CD4-positive, alpha-beta T cell treated with Interleukin-4 for 1 hour (primary cell): ENCODE measurements at regions not wholly inside any gene's neighbourhood (a gene's known extent, or its start where the extent isn't known, plus 50 kb on each side); places are given as distances from the start of the nearest gene placed in this dataset.
"Not testable (repeated sequence)": the region's sequence is repeated elsewhere in the genome, so short reads cannot be mapped to it uniquely, and the experiment has no call there.

Source experiments
- DNase-seq, 2 donors: peaks; one replicate each; pipeline ENCODE4 v3.0.0-alpha.2; 2020 to 2022

DNA sequence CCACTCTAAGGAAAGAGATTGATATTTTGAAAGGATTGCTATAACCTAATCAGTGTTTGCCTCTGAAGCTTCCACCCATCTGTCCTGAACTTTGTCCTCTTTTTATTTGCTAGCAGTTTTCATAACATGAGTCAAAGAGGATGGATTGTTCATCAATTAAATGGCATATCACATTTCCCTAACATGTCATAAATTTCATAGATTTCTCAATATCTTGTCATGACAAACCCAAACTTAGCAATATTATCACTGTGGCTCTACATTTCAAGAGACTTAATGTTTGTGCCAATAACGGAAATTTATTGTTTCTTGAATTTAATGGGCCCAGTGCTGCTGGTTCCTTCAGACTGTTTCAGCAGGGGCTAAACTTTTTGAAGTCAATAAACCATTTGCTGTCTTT is 330.3 kb downstream of the CAAP1 start:
- no peak for DNase-seq

DNA sequence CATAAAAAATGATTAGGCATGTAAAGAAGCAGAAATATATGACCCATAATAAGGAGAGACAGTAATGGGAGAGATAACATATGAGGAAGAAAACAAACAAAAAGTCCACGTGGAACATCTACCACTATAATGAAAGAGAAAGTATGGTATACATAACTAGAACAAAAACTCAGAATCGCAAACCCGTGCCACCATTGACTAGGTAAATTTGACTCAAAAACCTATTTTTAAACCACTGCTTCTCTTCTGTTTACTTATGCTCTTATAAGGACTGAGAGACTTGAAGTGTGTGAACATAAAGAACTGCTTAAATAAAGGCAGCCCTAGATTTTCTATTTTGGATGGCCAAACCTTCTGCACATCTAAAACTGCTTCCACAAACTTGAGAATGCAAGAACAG is 330.7 kb downstream of the CAAP1 start:
- DNase-seq: no peak

GRCh38 chr9:26559506-26559905 is 333.1 kb downstream of the CAAP1 start:
- no peak for DNase-seq

DNA sequence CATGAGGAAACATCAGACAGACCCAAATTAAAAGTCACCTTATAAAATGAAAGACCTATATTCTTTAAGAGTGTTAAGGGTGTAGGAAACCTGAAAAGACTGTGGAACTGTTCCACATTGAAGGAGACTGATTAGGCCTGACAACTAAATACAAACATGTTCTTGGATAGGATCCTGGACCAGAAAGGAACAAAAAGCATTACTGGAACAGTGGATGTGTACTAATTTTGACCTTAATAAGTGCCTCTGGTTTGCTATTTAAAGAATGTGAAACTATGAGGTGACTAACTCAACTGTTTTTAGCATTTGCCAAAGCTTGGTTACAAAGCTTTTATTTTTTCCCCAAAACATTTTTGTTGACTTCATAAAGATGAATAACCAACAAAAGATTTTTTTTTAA is 340.6 kb downstream of the CAAP1 start:
- DNase-seq: no peak

- no peak for DNase-seq
Measured at GRCh38 chr9:26551451-26551850, 341.2 kb downstream of the CAAP1 start.

- no peak for DNase-seq
Measured at GRCh38 chr9:26548781-26549290, 343.8 kb downstream of the CAAP1 start.

GRCh38 chr9:26539867-26540493 is 352.6 kb downstream of the CAAP1 start:
- DNase-seq: no peak

DNA sequence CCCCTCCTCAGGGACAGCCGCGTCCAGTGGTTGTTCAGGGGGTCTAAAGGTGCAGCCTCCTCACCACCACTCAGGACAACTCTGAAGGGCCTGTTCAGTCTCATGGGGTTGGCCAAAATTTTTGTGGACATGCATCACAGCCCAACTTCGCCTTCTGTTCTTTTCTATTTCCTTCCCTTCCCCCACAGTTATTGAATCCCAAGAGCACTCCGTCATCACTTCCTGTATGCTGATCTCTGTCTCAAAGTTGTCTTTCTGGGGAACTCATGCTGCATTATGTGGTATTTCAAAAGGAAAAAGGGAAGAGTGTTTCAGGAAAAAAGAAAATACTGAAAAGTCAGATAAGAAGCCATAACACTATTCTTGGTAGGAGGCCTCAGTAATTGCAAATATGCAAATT is 355.4 kb downstream of the CAAP1 start:
- no peak for DNase-seq

GRCh38 chr9:26535151-26535550 is 357.5 kb downstream of the CAAP1 start:
- DNase-seq: no peak

DNA sequence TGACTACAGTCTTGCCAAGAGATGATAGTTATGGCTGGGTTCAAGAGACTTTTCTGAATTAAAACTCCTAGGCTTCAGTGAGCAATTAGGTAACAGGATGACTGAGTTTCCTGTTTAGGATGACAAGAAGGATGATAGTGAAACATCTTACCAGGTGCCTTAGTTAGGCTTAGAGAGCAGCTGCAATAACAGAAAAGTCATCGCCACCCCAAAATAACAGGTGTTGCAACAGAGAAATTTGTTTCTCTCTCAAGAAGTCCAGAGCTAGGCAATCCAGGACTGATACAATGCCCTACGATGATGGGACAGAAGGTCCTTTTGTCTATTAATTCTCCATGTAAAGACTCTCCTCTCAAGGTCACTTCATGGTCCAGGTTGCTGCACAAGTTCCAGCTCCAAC is 361.8 kb downstream of the CAAP1 start:
- no peak for DNase-seq

DNA sequence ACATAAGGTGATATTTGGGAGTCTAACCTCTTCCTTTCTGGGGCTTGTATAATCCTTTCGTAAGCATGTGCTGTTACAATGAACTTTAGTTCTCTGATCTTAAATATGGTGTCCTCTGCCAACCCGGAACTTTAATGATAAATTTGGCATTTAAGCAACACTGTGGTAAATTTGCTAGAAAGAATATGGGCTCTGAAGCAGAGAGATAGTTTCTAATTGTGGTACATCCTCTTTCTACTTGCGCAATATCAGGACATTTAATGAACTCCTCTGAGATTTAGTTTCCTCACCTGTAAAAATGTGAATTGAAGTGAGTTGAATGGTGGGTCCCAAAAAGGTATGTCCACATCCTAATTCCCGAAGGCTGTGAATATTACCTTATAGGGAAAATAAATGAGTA is 364.7 kb downstream of the CAAP1 start:
- no peak for DNase-seq

DNA sequence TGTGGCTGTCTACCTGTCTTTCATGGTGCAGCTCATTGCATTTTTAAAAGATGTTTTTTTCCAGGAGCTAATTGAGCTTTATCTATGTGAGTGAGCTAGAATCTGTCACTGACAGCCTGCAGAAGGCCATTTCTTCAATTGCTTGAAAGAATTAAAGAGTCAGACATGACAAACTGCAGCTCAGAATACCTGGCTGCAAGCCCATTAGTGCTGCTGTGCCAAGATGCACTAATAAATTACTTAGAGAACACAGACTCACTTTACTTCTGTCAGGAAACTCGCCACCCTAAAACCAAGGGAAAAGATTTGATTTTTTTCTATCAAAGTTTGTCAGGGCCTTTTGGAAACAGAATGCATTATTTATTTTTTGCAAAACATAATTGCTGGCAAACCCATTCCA is 368.3 kb downstream of the CAAP1 start:
- DNase-seq: no peak

DNA sequence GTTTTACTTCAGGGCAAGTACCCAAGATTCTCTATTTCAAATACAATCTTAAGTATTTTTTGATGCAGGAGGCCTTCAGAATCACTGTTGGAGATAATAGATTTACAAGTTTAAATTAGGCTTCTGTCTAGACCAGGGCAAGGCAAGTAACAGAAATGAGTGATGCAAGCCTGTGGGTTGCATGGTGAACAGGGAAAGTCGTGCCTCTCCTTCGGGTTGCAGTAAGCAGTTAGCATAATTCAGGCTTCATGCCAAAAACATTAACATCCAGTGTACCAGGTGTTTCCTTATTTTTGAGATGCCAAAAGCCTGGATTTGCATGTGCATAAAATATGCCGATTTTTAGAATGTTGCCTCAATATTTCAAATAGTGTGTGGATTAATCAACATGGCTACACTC is 369.0 kb downstream of the CAAP1 start:
- no peak for DNase-seq

GRCh38 chr9:26520141-26520540 is 372.5 kb downstream of the CAAP1 start:
- DNase-seq: no peak

GRCh38 chr9:26516773-26517343 is 375.7 kb downstream of the CAAP1 start:
- DNase-seq: no peak

DNA sequence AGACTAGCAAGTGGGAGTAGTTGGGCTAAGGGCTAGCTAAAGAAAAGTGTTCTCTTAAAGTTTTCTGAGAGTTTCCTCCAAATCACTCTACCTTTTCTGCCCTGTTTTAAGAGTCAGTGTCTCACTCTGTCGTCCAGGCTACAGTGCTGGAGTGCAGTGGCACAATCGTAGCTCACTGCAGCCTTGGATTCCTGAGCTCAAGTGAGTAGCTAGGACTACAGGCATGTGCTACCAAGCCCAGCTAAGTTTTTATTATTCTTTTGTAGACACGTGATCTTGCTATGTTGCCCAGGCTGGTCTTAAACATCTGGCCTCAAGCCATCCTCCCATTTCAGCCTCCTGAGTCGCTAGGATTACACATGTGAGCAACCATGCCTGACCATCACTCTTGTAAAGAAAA is 378.9 kb downstream of the CAAP1 start:
- DNase-seq: no peak

- DNase-seq: no peak
Measured at GRCh38 chr9:26510137-26510536, 382.5 kb downstream of the CAAP1 start.

- DNase-seq: no peak
Measured at GRCh38 chr9:26508897-26509296, 383.7 kb downstream of the CAAP1 start.

DNA sequence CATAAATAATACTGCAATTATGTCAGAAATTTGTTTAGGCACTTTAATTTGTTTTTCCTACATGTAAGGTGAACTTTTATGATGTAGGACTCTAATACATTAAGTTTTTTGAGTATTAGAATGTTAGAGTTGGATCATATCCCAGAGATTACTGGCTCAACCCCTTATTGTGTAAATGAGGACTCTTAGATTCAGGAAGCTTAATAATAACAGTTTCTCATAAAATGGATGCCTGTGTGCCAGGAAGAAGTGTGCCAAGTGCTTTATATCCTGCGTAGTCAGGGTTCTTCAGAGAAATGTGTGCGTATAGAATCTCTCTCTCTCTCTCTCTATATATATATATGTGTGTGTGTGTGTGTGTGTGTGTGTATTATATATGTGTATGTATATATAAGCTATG is 388.5 kb downstream of the CAAP1 start:
- DNase-seq: no peak

DNA sequence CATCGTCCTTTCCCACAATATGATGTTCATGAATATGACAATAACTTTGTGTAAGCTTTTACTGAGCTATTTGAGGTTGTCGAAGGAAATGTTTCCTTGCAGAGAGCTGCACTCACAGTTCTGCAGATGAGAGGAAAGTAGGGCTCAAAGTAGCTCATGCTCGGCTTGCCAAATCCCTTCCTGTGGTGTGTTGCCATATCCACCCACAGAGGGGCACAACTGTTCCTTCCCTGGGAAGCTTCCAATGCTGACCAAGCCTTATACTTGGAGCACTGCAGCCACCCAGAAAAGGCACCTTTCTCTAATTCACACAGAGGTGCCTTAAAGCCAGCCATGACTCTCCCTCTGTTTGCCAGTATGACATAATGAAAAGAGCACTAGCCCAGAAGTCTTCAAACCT is 390.3 kb downstream of the CAAP1 start:
- DNase-seq: no peak

- DNase-seq: no peak
Measured at GRCh38 chr9:26500471-26500870, 392.1 kb downstream of the CAAP1 start.

- DNase-seq: not testable (repeated sequence)
Measured at GRCh38 chr9:26492608-26493521, 399.7 kb downstream of the CAAP1 start.

DNA sequence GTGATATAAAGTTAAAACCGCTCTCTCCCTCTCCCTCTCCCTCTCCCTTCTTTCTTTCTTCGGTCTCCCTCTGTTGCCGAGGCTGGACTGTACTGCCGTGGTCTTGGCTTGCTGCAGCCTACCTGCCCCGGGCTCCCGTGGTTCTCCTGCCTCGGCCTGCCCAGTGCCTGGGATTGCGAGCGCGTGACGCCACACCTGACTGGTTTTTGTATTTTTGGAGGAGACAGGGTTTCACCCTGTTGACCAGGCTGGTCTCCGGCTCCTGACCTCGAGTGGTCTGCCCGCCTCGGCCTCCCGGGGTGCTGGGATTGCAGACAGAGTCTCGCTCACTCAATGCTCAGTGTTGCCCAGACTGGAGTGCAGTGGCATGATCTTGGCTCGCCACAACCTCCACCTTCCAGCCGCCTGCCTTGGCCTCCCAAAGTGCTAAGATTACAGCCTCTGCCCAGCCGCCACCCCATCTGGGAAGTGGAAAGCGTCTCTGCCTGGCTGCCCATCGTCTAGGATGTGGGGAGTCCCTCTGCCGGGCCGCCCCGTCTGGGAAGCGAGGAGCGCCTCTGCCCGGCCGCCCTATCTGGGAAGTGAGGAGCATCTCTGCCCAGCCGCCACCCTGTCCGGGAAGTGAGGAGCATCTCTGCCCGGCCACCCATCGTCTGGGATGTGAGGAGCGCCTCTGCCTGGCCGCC is 400.5 kb downstream of the CAAP1 start:
- DNase-seq: not testable (repeated sequence)
